NCI-H2107 treated with DMSO at 0.1 percent for 48 hours (cell line): ENCODE measurements at regions not wholly inside any gene's neighbourhood (a gene's known extent, or its start where the extent isn't known, plus 50 kb on each side); places are given as distances from the start of the nearest gene placed in this dataset.
"Not testable (repeated sequence)": the region's sequence is repeated elsewhere in the genome, so short reads cannot be mapped to it uniquely, and the experiment has no call there.

Experiments
- DNase-seq: peaks from one replicate; lab custom pipeline; 2025; ENCODE audit not compliant: unreplicated experiment; lab: John Stamatoyannopoulos, UW

DNA sequence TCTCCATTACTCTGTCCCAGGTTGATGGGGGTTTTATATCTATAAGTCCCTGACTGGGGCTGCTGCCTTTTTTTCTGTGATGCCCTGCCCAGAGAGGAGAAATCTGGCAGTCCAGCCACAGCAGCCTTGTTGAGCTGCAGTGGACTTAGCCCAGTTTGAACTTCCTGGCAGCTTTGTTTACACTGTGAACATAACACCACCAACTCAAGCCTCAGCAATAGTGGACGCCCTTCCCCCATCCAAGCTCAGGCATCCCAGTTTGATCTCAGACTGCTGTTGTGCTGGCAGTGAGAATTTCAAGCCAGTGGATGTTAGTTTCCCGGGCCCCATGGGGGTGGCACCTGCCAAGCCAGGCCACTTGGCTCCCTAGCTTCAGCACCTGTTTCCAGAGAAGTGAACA is 298.5 kb upstream of the KDM5D start:
- no peak for DNase-seq

DNA sequence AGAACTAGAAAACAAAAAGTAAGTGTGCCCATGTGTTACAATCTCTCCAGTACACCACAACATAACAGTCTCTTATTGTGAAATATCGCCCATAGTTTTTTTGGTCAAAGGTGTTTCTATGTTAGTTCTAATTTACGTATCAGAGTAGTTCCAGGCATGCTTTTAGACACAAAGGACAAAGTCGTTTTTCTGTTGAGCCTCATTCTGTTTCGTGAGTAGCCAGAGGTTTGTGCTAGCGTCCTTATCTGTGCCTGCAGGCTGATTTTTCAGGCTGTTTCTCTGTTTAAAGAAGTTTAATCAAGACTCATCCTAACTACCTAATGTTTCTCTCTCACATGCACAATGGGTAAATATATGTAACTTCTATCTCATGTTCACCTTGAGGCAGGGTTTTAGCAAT is 281.1 kb upstream of the KDM5D start:
- no peak for DNase-seq

- not testable (repeated sequence) for DNase-seq
Observed at GRCh38 chrY:19993410-19993809, 248.9 kb upstream of the KDM5D start.

DNA sequence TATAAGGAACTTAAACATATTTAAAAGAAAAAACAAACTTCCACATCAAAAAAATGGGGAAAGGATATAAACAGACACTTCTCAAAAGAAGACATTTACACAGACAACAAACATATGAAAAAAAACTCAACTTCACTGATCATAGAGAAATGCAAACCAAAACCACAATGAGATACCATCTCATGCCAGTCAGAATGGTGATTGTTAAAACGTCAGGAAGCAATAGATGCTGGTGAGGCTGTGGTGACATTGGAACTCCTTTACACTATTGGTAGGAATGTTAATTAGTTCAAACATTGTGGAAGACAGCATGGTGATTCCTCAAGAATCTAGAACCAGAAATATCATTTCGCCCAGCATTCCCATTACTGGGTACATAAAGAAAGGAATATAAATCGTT is 228.5 kb upstream of the KDM5D start:
- no peak for DNase-seq

- no peak for DNase-seq
Observed at GRCh38 chrY:19947702-19948101, 203.2 kb upstream of the KDM5D start.

DNA sequence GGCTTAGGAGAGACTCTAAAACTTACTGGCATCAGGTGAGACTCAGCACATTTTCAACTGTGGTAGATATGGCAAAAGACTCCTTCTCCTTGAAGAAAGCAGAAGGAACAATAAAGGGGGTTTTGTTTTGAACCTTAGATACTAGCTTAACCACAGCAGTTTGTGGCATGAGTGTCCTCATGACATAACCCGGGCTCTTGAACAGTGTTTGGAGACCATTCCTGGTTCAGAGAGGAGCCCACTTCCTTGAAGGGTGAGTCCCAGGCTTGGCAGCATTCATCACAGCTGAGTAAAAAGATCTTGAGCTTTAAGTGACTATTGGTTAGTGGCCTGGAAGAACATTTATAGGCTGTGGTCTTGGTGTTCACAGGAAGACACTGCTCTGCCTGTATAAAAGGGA is 154.5 kb upstream of the KDM5D start:
- no peak for DNase-seq

GRCh38 chrY:19892076-19892964 is 147.8 kb upstream of the KDM5D start:
- no peak for DNase-seq

GRCh38 chrY:19882145-19882544 is 137.6 kb upstream of the KDM5D start:
- no peak for DNase-seq

DNA sequence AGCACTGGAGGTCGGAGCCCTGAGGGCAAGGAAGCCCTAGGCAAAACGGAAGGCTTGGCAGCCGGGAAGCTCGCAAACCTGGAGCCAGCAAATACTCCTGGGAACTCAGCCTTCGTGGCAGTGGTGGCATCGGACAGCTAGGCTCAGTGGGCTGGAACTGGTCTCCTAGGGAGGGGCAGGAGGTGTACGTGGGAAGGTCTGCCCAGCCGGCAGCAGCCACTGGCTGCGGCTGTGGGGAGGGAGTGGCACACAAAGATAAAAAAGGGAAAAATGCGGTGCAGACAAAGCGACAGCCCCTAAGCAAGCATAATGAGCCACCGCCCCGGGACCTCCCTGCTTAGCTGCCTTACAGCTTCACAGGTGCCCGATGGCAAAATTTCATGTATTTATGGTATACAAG is 125.2 kb upstream of the KDM5D start:
- no peak for DNase-seq

- DNase-seq, result no peak
Observed at GRCh38 chrY:19869281-19869680, 124.8 kb upstream of the KDM5D start.

GRCh38 chrY:19868647-19869046 is 124.1 kb upstream of the KDM5D start:
- DNase-seq, result no peak

- DNase-seq, result no peak
Observed at GRCh38 chrY:19856474-19857135, 112.1 kb upstream of the KDM5D start.

GRCh38 chrY:19842972-19843371 is 98.4 kb upstream of the KDM5D start:
- DNase-seq, result no peak

- DNase-seq, result no peak
Observed at GRCh38 chrY:19824136-19824535, 79.6 kb upstream of the KDM5D start.

- DNase-seq, result no peak
Observed at GRCh38 chrY:19818546-19818945, 74.0 kb upstream of the KDM5D start.

- peak; percentile 7 for DNase-seq
Observed at GRCh38 chrY:19816920-19817319, 72.4 kb upstream of the KDM5D start.

GRCh38 chrY:19816053-19816823 is 71.7 kb upstream of the KDM5D start:
- peak; percentile 1 for DNase-seq
